Neural progenitor cell (in vitro differentiated cells): ENCODE measurements at regions not wholly inside any gene's neighbourhood (a gene's known extent, or its start where the extent isn't known, plus 50 kb on each side); places are given as distances from the start of the nearest gene placed in this dataset.

Experiments used
- CTCF ChIP-seq: fragments of 200-600 bp; sonication (generic); IDR thresholded peaks from 2 replicates; pipeline ENCODE4 v1.5.1; 2017; ENCODE audit warnings: antibody characterized with exemption, mild to moderate bottlenecking
- EZH2 ChIP-seq: fragments of 200-600 bp; sonication (generic); IDR thresholded peaks from 2 replicates; pipeline ENCODE4 v1.6.1; 2017; ENCODE audit warnings: antibody characterized with exemption, mild to moderate bottlenecking, moderate library complexity

GRCh38 chr4:177948853-177949252 lies 506.6 kb upstream of the AGA start:
- TF ChIP-seq CTCF (no peak), EZH2 (no peak)
